ENCODE measurements at regions not wholly inside any gene's neighbourhood (a gene's known extent, or its start where the extent isn't known, plus 50 kb on each side); places are given as distances from the start of the nearest gene placed in this dataset.

- no peak for TF ChIP-seq CTCF (conservative IDR thresholded peaks at IDR 0.05; ENCODE audit: low read depth, low read length)
- no peak for TF ChIP-seq EZH2phosphoT487 (IDR thresholded peaks at IDR 0.05; ENCODE audit: borderline replicate concordance, low read length)
Observed at GRCh38 chr14:48672506-48672905, 913.7 kb downstream of the RPS29 start.
